22Rv1 (cell line): ENCODE measurements at regions not wholly inside any gene's neighbourhood (a gene's known extent, or its start where the extent isn't known, plus 50 kb on each side); places are given as distances from the start of the nearest gene placed in this dataset.

Experiments
- H3K27ac ChIP-seq: fragments of 450-650 bp; 2 replicates; pipeline ENCODE4 v1.5.1; 2017
- CTCF ChIP-seq: fragments of 450-650 bp; IDR thresholded peaks from 2 replicates; pipeline ENCODE4 v1.5.1; 2017; ENCODE audit warnings: mild to moderate bottlenecking
- ZFX ChIP-seq: fragments of 450-650 bp; IDR thresholded peaks from 2 replicates; pipeline ENCODE4 v1.6.1; 2017; ENCODE audit warnings: antibody characterized with exemption, borderline replicate concordance

DNA sequence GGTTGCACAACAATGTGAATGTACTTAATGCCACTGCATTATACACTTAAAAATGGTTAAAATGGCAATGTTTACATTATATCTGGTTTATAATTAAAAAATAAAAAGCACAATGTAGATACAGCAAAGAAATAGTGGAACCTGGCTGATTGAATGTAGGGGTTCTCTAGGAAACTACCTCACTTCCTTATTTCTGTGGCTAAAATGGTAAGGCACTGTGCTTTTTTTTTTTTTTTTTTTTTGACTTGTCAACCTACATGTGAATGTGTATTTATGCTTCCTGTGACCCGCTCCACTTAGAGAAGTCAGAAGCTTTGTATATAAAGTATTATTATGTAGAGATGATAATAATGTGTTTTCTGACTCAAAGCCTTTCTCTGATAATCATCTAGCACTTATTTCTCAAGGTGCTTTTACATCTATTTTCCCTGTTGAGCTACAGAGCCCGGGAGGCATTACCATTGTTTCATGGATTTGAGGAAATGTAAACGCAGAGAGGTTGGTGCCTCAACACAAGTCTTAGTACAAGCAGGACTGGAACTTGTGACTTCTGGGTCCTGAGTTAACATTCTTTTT, 55.0 kb downstream of the SOX4 start:
- no peak for TF ChIP-seq ZFX
- TF ChIP-seq CTCF, result no peak
- H3K27ac ChIP-seq, result no peak overlapping the region

- no peak overlapping the region for H3K27ac ChIP-seq
- TF ChIP-seq CTCF (no peak), ZFX (no peak)
Observed at GRCh38 chr6:21653323-21653722, 59.8 kb downstream of the SOX4 start.

GRCh38 chr6:21653905-21654304, 60.4 kb downstream of the SOX4 start:
- H3K27ac ChIP-seq, result no peak overlapping the region
- TF ChIP-seq ZFX (no peak), CTCF (no peak)

- no peak overlapping the region for H3K27ac ChIP-seq
Observed at GRCh38 chr6:21654361-21654760, 60.8 kb downstream of the SOX4 start.

DNA sequence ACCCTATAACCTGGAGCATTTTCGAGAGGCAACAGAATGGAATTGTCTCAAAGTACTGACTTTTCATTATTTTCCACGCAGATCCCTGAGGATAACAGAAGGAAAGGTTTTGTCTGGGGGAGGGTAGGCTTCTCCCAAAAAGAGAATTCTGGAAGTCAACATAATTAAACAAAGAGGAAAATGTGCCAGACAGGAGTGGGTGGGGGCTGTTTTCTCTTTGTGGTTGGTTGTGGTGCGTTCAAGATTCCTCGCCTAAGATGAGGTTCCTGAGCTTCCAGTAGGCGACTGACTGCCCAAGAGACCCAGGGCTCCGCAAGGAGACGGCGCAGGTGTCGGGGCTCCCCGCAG, 70.4 kb downstream of the SOX4 start:
- no peak overlapping the region for H3K27ac ChIP-seq
- no peak for TF ChIP-seq ZFX
- no peak for TF ChIP-seq CTCF

More at GRCh38 chr6:21654361-21654760, 60.8 kb downstream of the SOX4 start:
- TF ChIP-seq ZFX (no peak), CTCF (no peak)

DNA sequence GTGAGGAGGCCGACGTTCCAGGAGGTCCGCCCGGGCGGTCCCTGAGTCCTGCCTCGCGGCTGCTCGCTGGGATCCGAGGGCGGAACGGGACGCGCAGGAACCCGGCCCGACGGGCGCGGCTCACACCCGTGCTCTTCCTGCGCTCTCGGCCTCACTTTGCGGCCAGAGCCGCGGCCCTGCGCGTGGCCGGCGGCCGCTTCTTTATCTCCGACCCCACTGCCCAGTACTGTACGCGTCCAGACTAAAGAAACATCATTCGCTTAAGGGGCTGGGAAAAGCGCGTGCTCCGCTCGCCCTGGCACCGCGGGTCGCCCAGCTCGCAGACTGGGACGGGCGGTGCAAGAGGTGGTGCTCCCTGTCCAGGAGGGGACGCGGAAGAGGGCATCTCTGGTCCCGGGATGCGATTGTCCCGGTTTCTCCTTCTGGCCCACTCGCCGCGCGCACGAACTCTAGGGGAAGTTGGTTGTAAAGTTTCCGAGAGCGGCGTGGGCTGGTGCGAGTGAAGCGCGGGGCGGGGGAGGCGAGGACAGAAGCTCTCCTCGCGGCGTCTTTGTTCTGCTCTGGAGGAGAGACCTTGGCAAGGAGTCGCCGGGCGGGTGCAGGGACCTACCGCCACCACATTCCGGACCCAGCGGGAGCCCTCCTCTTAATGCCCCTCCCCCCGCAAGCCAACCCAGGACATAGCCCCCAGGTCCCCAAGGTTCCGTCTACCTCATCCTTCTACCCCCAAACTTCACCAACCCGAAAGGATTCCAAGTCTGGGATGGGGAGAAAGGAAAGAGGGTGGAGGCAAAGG, 71.0 kb downstream of the SOX4 start:
- no peak for TF ChIP-seq ZFX
- TF ChIP-seq CTCF, result no peak
- no peak overlapping the region for H3K27ac ChIP-seq

DNA sequence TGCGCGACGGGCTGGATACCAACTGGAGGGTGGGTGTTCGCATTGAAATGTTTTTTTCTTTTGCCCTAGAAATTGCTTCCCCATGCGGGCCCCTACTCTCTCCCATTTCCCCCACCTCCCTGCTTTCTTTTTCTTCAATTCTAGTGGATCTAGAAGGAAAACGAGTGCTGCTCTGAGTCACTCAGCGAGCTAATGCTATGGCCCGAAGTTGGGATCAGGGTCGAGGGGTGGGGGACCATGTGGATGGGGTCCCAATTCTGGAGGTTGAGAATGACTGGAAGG, 71.5 kb downstream of the SOX4 start:
- TF ChIP-seq ZFX (no peak), CTCF (no peak)
- H3K27ac ChIP-seq, result no peak overlapping the region
